ENCODE measurements at regions not wholly inside any gene's neighbourhood (a gene's known extent, or its start where the extent isn't known, plus 50 kb on each side); places are given as distances from the start of the nearest gene placed in this dataset.

DNA sequence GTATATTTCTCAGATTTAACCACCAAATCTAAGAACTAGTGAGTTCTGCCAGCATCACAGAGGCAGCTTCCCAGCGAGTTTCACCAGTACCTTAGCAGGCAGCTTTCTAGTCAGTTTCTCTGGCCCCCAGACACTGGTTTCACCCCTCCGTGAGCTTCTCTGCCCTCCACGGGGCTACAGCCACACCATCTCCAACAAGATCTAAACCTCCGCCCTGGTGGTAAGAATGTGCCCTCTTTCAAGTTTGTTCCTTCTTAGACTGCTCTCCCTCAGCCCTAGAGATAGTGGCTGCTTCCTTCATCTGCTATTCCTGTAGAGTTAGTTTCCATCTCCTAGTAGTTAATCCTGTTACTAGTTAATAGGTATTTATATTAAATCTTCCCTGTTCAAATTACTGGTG, 60.5 kb upstream of the TAB3 start:
- no peak for DNase-seq

DNA sequence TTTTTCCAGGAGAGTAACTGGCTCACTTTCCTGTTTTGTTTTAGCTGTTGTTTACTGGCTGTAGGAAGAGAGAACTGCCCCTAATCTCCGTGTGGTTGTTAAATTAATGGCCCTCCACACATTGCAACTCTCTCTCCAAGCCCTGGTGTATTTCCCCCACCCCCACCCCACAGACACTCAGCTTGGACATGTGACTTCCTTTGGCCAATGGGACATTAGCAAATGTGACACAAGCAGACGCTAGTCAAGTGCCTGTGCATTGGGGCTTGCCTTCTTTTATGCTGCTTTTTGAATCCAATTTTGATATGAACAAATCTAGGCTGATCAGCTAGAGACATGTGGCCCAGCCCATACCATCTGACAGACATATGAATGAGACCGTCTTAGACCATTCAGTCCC, 59.6 kb upstream of the TAB3 start:
- DNase-seq = no peak

DNA sequence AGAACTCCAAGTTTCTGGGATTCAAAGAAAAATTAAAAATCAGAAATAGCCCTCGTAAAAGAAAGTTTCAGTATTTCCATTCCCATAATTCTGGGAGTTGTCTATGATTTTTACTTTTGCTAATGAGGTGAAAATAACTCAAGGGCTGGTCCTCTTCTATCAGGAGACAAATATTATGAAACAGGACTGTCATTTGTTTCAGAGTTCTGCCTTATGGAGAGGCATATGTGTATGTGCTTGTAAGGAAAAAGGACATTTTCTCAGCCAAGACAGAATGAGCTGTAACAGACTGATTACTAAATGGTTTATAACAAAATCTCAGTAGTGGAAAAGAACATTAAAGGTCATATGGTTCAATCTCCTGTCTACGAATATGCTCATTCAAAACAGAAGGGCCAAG, 59.0 kb upstream of the TAB3 start:
- DNase-seq = no peak

DNA sequence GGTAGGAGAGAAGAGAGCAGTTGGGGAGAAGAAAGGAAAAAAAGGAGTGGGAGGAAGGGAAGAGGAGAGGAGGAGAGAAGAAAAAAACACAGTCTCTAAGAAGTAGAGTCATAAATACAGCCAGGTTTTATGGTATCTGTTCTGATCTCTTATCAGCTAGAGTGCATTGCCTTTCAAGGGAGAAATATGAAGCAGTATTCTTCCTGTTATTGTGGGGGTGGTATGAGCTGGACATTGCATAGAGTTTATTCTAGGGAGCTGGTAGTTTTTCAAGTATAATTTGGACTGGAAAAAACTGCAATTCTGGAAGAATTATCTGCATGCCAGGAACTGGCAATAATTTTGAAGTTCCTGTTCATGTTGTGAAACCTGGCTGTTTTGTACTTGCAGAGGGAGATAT, 54.9 kb upstream of the TAB3 start:
- DNase-seq = no peak

DNA sequence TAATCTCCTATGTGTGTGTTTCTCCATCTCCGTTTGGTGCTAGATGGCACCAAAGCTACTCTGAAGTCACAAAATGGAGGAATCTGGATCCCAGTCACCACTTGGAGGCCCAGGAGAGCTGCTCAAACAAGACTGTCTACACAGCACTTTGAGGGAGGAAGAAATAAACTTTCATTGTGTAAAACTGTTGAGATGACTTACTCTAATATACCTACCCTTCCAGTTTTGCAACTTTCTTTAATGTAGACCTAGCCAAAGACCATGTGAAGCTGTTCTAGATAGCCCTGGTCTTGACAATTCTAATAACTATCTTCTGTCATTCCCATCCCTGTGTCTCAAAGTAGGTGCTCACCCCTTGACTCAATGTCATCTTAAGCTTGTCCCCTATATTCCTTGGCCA, 52.8 kb upstream of the TAB3 start:
- no peak for DNase-seq

DNA sequence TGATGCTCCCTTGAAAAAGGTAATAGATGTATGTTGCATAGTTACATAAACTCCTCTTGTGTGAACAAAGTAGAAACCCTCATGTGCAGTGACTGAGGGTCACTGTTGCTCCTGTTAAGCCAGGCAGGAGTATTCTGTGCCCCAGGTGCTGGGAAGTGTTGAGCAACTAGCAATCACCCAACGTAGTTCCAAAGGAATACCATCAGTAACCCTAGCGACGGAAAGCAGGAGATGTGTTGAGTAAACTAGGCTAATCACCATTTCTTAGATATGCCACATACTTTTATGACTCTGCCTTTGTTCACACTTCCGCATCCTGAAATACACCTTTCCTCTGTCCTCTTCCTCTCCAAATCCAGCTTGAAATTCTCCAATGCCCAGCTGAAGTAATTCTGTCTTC, 50.9 kb upstream of the TAB3 start:
- no peak for DNase-seq

All from suppressor macrophage treated with lipopolysaccharide for 4 hours (primary cell).